ENCODE measurements at regions not wholly inside any gene's neighbourhood (a gene's known extent, or its start where the extent isn't known, plus 50 kb on each side); places are given as distances from the start of the nearest gene placed in this dataset.

DNA sequence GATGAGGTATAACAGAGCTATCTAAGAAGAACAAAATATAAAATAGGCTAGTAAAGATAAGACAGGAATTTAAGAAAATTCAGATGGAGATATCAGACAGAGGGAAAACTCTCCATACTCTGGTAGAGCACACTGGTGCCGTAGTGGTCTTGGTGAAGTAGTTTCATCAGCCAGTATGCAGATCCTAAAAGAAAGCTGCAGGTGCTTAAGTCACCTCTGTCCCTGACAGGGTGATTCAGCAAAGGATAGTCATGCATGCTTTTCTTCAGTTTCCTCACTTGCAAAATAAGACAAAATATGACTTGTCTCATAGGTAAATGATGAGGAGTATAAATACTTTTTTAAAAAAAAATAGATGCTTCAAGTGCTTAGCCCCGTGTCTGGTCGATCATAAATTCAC, 794.9 kb downstream of the TNS3 start:
- Histone ChIP-seq H3K9me3 (replicated peaks in 1 of 3) (no peaks in the 10 kb centered on the region), H3K4me1 (replicated peaks in 1 of 2) (no peaks in the 10 kb centered on the region), H3K36me3 (replicated peaks in 1 of 2) (no peaks in the 10 kb centered on the region), H3K27me3 (no peaks in the 10 kb centered on the region), H3K27ac (no peak overlapping the region), H3K4me3 (no peak overlapping the region)
- no peak for TF ChIP-seq POLR2A (IDR thresholded peaks at IDR 0.05)
- TF ChIP-seq, protein P1, sequence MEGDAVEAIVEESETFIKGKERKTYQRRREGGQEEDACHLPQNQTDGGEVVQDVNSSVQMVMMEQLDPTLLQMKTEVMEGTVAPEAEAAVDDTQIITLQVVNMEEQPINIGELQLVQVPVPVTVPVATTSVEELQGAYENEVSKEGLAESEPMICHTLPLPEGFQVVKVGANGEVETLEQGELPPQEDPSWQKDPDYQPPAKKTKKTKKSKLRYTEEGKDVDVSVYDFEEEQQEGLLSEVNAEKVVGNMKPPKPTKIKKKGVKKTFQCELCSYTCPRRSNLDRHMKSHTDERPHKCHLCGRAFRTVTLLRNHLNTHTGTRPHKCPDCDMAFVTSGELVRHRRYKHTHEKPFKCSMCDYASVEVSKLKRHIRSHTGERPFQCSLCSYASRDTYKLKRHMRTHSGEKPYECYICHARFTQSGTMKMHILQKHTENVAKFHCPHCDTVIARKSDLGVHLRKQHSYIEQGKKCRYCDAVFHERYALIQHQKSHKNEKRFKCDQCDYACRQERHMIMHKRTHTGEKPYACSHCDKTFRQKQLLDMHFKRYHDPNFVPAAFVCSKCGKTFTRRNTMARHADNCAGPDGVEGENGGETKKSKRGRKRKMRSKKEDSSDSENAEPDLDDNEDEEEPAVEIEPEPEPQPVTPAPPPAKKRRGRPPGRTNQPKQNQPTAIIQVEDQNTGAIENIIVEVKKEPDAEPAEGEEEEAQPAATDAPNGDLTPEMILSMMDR (IDR thresholded peaks at IDR 0.05): no peak
- intact Hi-C loops (cut with DNase I): no loop called here
- no peak for DNase-seq
- WGBS, 4 donors: 78 to 89% (median 85%) methylated on average over 3 of the region's 3 CpGs

DNA sequence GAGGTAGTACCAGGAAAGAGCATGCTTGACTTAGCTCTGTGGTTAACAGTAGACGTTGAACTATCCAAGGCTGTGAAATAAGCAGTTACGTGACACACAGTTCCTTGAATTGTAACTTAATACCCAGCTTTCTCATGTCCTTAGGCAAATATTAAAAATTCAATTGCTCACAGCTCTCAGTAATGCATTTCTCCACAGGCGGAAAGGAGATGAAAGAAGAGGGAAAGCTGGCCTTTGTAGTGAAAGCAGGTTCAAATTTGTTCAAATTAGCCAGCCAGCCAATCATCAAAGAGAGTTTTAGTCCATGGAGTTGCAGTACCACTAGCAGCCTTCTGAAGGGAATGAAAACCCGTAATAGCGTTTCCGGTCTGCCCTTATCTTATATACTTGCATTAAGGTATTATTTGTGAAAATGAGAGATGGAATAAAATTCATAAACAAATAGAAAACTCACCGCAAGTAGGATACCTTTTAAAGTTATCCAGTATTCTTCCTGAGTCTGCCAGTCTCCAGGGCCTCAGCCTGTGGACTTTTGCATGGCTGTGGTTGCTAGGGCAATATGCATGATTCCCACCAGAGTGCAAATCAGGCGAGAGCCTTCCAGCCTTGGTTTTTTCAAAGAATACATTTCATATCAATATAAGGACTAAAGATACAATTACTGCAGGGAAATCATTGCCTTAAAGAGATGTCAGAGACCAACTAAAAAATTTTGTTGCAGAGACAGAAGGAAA, 795.5 kb downstream of the TNS3 start:
- no peak for DNase-seq
- H3K36me3 ChIP-seq (replicated peaks in 1 of 2): no peaks in the 10 kb centered on the region
- WGBS, 4 donors: 80 to 87% (median 85%) methylated on average over 8 of the region's 8 CpGs
- no peak for TF ChIP-seq POLR2A (IDR thresholded peaks at IDR 0.05)
- TF ChIP-seq, protein P1 (IDR thresholded peaks at IDR 0.05): no peak
- no peaks in the 10 kb centered on the region for H3K4me1 ChIP-seq (replicated peaks in 1 of 2)
- no peaks in the 10 kb centered on the region for H3K9me3 ChIP-seq (replicated peaks in 1 of 3)
- H3K27ac ChIP-seq: no peak overlapping the region
- no peaks in the 10 kb centered on the region for H3K27me3 ChIP-seq
- H3K4me3 ChIP-seq: no peak overlapping the region
- intact Hi-C loops (cut with DNase I): no loop called here

DNA sequence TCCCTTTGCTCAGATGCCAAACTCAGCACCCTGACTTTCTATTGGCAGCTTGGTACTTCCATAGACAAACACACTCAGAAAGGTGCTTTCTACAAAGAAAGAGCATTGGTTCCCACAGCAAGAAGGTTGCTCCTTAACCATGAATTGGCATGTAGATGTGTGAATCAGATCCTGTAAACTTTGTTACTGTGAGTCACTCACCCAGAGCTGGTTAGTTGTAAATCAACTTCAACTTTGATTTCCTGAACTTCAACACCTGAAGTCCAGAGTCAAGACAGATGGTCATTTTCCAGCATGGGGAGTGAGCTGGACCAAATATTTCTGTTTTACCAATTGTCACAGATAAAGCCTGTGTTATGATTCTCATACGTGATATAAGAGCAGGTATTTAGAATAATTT, 797.2 kb downstream of the TNS3 start:
- Histone ChIP-seq H3K36me3 (replicated peaks in 1 of 2) (no peaks in the 10 kb centered on the region), H3K4me1 (replicated peaks in 1 of 2) (no peaks in the 10 kb centered on the region), H3K27me3 (no peaks in the 10 kb centered on the region), H3K9me3 (replicated peaks in 1 of 3) (no peaks in the 10 kb centered on the region), H3K27ac (no peak overlapping the region), H3K4me3 (no peak overlapping the region)
- TF ChIP-seq, protein P1 (IDR thresholded peaks at IDR 0.05): no peak
- no peak for TF ChIP-seq POLR2A (IDR thresholded peaks at IDR 0.05)
- intact Hi-C loops (cut with DNase I): no loop called here
- 77 to 97% (median 80%) methylated on average over 1 of the region's 1 CpG for WGBS, 4 donors
- no peak for DNase-seq

DNA sequence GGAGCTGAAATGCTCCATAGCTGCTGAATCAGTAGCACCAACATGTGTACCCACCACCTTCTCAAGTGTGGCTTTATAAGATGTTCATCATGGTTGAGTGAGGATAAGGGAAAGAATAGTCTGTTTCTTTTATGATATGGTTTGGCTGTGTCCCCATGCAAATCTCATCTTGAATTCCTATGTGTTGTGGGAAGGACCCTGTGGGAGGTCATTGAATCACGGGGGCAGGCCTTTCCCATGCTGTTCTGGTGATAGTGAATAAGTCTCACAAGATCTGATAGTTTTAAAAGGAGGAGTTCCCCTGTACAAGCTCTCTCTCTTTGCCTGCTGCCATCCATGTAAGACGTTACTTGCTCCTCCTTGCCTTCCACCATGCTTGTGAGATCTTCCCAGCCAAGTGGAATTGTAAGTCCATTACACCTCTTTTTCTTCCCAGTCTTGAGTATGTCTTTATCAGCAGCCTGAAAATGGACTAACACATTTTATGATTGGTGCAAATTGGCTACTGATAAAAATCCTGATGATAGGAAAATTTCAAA, 799.9 kb downstream of the TNS3 start:
- intact Hi-C loops (cut with DNase I): no loop called here

More for the DNA sequence above, 799.9 kb downstream of the TNS3 start:
- H3K36me3 ChIP-seq (replicated peaks in 1 of 2): no peaks in the 10 kb centered on the region
- DNase-seq: no peak
- no peak overlapping the region for H3K4me3 ChIP-seq
- WGBS, 4 donors: 68 to 71% (median 69%) methylated on average over 2 of the region's 2 CpGs
- no peaks in the 10 kb centered on the region for H3K9me3 ChIP-seq (replicated peaks in 1 of 3)
- no peak for TF ChIP-seq POLR2A (IDR thresholded peaks at IDR 0.05)
- TF ChIP-seq, protein P1 (IDR thresholded peaks at IDR 0.05): no peak
- no peaks in the 10 kb centered on the region for H3K4me1 ChIP-seq (replicated peaks in 1 of 2)
- H3K27ac ChIP-seq: no peak overlapping the region
- H3K27me3 ChIP-seq: no peaks in the 10 kb centered on the region

Data from adrenal gland (tissue), 9 donors.